HUES6 (cell line): ENCODE measurements at regions not wholly inside any gene's neighbourhood (a gene's known extent, or its start where the extent isn't known, plus 50 kb on each side); places are given as distances from the start of the nearest gene placed in this dataset.
A peak's percentile ranks its signal among the peaks of the same experiment; 100 is the strongest.

Source experiments
- H3K27ac ChIP-seq: 2 replicates; pipeline ENCODE4 v1.7.0; 2013; ENCODE audit warnings: low read depth, mild to moderate bottlenecking, low read length, inconsistent platforms
- H3K27me3 ChIP-seq: 2 replicates; pipeline ENCODE4 v1.6.1; 2013; ENCODE audit warnings: low read length; ENCODE audit not compliant: control insufficient read depth, insufficient read depth
- H3K36me3 ChIP-seq: 2 replicates; pipeline ENCODE4 v1.6.1; 2013; ENCODE audit warnings: low read length; ENCODE audit not compliant: control insufficient read depth, insufficient read depth
- H3K4me1 ChIP-seq: 2 replicates; pipeline ENCODE4 v1.6.1; 2013; ENCODE audit warnings: low read length; ENCODE audit not compliant: control insufficient read depth, insufficient read depth
- H3K4me3 ChIP-seq: 2 replicates; pipeline ENCODE4 v1.5.1; 2013; ENCODE audit warnings: low read depth, low read length
- H3K9ac ChIP-seq: one replicate; pipeline ENCODE4 v1.6.1; 2013; ENCODE audit warnings: mild to moderate bottlenecking, low read length
- H3K9me3 ChIP-seq: 2 replicates; pipeline ENCODE4 v1.6.1; 2013; ENCODE audit warnings: low read depth, low read length; ENCODE audit not compliant: control insufficient read depth, insufficient read depth

GRCh38 chr6:91087908-91088307, 501.0 kb upstream of the MAP3K7 start:
- Histone ChIP-seq H3K9ac (peak overlapping the region; percentile 52), H3K27ac (peak overlapping the region; percentile 60), H3K36me3 (no peaks in the 10 kb centered on the region), H3K4me1 (peaks cover 26% of the 10 kb centered on the region), H3K4me3 (no peak overlapping the region), H3K9me3 (no peaks in the 10 kb centered on the region), H3K27me3 (no peaks in the 10 kb centered on the region)

- Histone ChIP-seq H3K27me3 (no peaks in the 10 kb centered on the region), H3K4me3 (no peak overlapping the region), H3K9me3 (no peaks in the 10 kb centered on the region), H3K9ac (no peak overlapping the region), H3K4me1 (peaks cover 29% of the 10 kb centered on the region), H3K36me3 (no peaks in the 10 kb centered on the region), H3K27ac (no peak overlapping the region)
Observed at GRCh38 chr6:91083211-91083610, 496.3 kb upstream of the MAP3K7 start.

- Histone ChIP-seq H3K9me3 (no peaks in the 10 kb centered on the region), H3K4me1 (peaks cover 20% of the 10 kb centered on the region), H3K9ac (no peak overlapping the region), H3K4me3 (no peak overlapping the region), H3K27ac (no peak overlapping the region), H3K36me3 (no peaks in the 10 kb centered on the region), H3K27me3 (no peaks in the 10 kb centered on the region)
Observed at GRCh38 chr6:91082311-91082832, 495.5 kb upstream of the MAP3K7 start.

- no peak overlapping the region for H3K4me3 ChIP-seq
- no peaks in the 10 kb centered on the region for H3K27me3 ChIP-seq
- H3K4me1 ChIP-seq = peaks cover 18% of the 10 kb centered on the region
- H3K9me3 ChIP-seq = no peaks in the 10 kb centered on the region
- no peak overlapping the region for H3K27ac ChIP-seq
- no peaks in the 10 kb centered on the region for H3K36me3 ChIP-seq
- no peak overlapping the region for H3K9ac ChIP-seq
Observed at GRCh38 chr6:91081452-91082067, 494.7 kb upstream of the MAP3K7 start.

- H3K4me1 ChIP-seq = peaks cover 18% of the 10 kb centered on the region
- no peak overlapping the region for H3K27ac ChIP-seq
- no peaks in the 10 kb centered on the region for H3K9me3 ChIP-seq
- no peak overlapping the region for H3K9ac ChIP-seq
- H3K4me3 ChIP-seq = no peak overlapping the region
- no peaks in the 10 kb centered on the region for H3K36me3 ChIP-seq
- no peaks in the 10 kb centered on the region for H3K27me3 ChIP-seq
Observed at GRCh38 chr6:91080871-91081270, 494.0 kb upstream of the MAP3K7 start.

- Histone ChIP-seq H3K27ac (no peak overlapping the region), H3K36me3 (no peaks in the 10 kb centered on the region), H3K4me1 (peaks cover 18% of the 10 kb centered on the region), H3K9me3 (no peaks in the 10 kb centered on the region), H3K27me3 (no peaks in the 10 kb centered on the region), H3K4me3 (no peak overlapping the region), H3K9ac (no peak overlapping the region)
Observed at GRCh38 chr6:91079969-91080368, 493.1 kb upstream of the MAP3K7 start.

- Histone ChIP-seq H3K4me3 (no peak overlapping the region), H3K4me1 (peaks cover 4% of the 10 kb centered on the region; the same call in 1 of the 2 replicates), H3K9ac (no peak overlapping the region), H3K27me3 (no peaks in the 10 kb centered on the region), H3K36me3 (no peaks in the 10 kb centered on the region), H3K9me3 (no peaks in the 10 kb centered on the region), H3K27ac (no peak overlapping the region)
Observed at GRCh38 chr6:91075244-91075976, 488.5 kb upstream of the MAP3K7 start.

GRCh38 chr6:91063362-91063761, 476.5 kb upstream of the MAP3K7 start:
- H3K36me3 ChIP-seq = no peaks in the 10 kb centered on the region
- no peak overlapping the region for H3K4me3 ChIP-seq
- H3K27ac ChIP-seq = no peak overlapping the region
- no peaks in the 10 kb centered on the region for H3K4me1 ChIP-seq
- 0 out of 2 replicates have a peak, but pooled peaks cover 3% of the 10 kb centered on the region for H3K9me3 ChIP-seq
- no peak overlapping the region for H3K9ac ChIP-seq
- H3K27me3 ChIP-seq = no peaks in the 10 kb centered on the region

- Histone ChIP-seq H3K4me3 (no peak overlapping the region), H3K27me3 (no peaks in the 10 kb centered on the region), H3K4me1 (no peaks in the 10 kb centered on the region), H3K36me3 (no peaks in the 10 kb centered on the region), H3K27ac (no peak overlapping the region), H3K9me3 (peaks cover 23% of the 10 kb centered on the region), H3K9ac (no peak overlapping the region)
Observed at GRCh38 chr6:91057689-91058088, 470.8 kb upstream of the MAP3K7 start.

- H3K4me3 ChIP-seq = no peak overlapping the region
- no peaks in the 10 kb centered on the region for H3K36me3 ChIP-seq
- H3K9me3 ChIP-seq = peaks cover 21% of the 10 kb centered on the region
- H3K4me1 ChIP-seq = no peaks in the 10 kb centered on the region
- no peaks in the 10 kb centered on the region for H3K27me3 ChIP-seq
- H3K27ac ChIP-seq = no peak overlapping the region
- no peak overlapping the region for H3K9ac ChIP-seq
Observed at GRCh38 chr6:91055959-91056358, 469.1 kb upstream of the MAP3K7 start.
